ENCODE measurements at regions not wholly inside any gene's neighbourhood (a gene's known extent, or its start where the extent isn't known, plus 50 kb on each side); places are given as distances from the start of the nearest gene placed in this dataset.

- TF ChIP-seq CTCF (IDR thresholded peaks at IDR 0.05): no peak
- TF ChIP-seq POLR2A (IDR thresholded peaks at IDR 0.05): no peak
Measured at GRCh38 chr6:11458509-11458908, 79.0 kb upstream of the TMEM170B start.

Measured in stomach (tissue), 4 donors.